Astrocyte (in vitro differentiated cells and primary cell): ENCODE measurements at regions not wholly inside any gene's neighbourhood (a gene's known extent, or its start where the extent isn't known, plus 50 kb on each side); places are given as distances from the start of the nearest gene placed in this dataset.

Source experiments
- DNase-seq: peaks from one replicate; pipeline ENCODE4 v3.0.0-alpha.2; 2010; ENCODE audit warnings: low read depth
- FAIRE-seq: peaks from 2 replicates; lab custom pipeline; 2011; peaks lifted over from hg19 to GRCh38; lab: Jason Lieb, UNC
- H2AFZ ChIP-seq: 2 replicates; pipeline ENCODE4 v1.6.0; 2012; ENCODE audit warnings: low read depth, low read length, inconsistent platforms
- H3K27ac ChIP-seq: 2 replicates; pipeline ENCODE4 v1.5.1; 2011; ENCODE audit warnings: low read depth, low read length, inconsistent platforms
- H3K27me3 ChIP-seq: 2 replicates; pipeline ENCODE4 v1.6.0; 2011; ENCODE audit warnings: low read length, inconsistent platforms; ENCODE audit not compliant: insufficient read depth
- H3K36me3 ChIP-seq: 2 replicates; pipeline ENCODE4 v1.5.1; 2011; ENCODE audit warnings: low read length, inconsistent platforms; ENCODE audit not compliant: insufficient read depth
- H3K4me1 ChIP-seq: 2 replicates; pipeline ENCODE4 v1.5.1; 2011; ENCODE audit warnings: low read length, inconsistent platforms; ENCODE audit not compliant: insufficient read depth
- H3K4me2 ChIP-seq: 2 replicates; pipeline ENCODE4 v1.6.0; 2012; ENCODE audit warnings: low read length, inconsistent platforms
- H3K4me3 ChIP-seq: 2 replicates; pipeline ENCODE4 v1.5.1; 2011; ENCODE audit warnings: low read depth, mild to moderate bottlenecking, low read length, inconsistent platforms; ENCODE audit not compliant: insufficient read depth
- H3K79me2 ChIP-seq: 2 replicates; pipeline ENCODE4 v1.6.0; 2012; ENCODE audit warnings: mild to moderate bottlenecking, low read length, inconsistent platforms; ENCODE audit not compliant: insufficient read depth
- H3K9ac ChIP-seq: 2 replicates; pipeline ENCODE4 v1.6.0; 2012; ENCODE audit warnings: mild to moderate bottlenecking, low read length, inconsistent platforms
- H3K9me3 ChIP-seq: 2 replicates; pipeline ENCODE4 v1.5.1; 2012; ENCODE audit warnings: low read depth, mild to moderate bottlenecking, low read length, inconsistent platforms; ENCODE audit not compliant: insufficient read depth
- H4K20me1 ChIP-seq: 2 replicates; pipeline ENCODE4 v1.6.0; 2012; ENCODE audit warnings: low read length, inconsistent platforms; ENCODE audit not compliant: insufficient read depth
- H3K27ac Mint-ChIP-seq: one replicate; pipeline ENCODE4 v1.8.0; 2021; ENCODE audit warnings: mild to moderate bottlenecking, mixed read lengths; ENCODE audit not compliant: unreplicated experiment
- H3K27me3 Mint-ChIP-seq: one replicate; pipeline ENCODE4 v1.8.0; 2021; ENCODE audit warnings: low read depth, mixed read lengths; ENCODE audit not compliant: unreplicated experiment
- H3K36me3 Mint-ChIP-seq: one replicate; pipeline ENCODE4 v1.8.0; 2021; ENCODE audit warnings: low read depth, mixed read lengths; ENCODE audit not compliant: unreplicated experiment
- H3K4me1 Mint-ChIP-seq: one replicate; pipeline ENCODE4 v1.8.0; 2021; ENCODE audit warnings: low read depth, mixed read lengths; ENCODE audit not compliant: unreplicated experiment
- H3K4me3 Mint-ChIP-seq: one replicate; pipeline ENCODE4 v1.8.0; 2021; ENCODE audit warnings: mild to moderate bottlenecking, moderate library complexity, mixed read lengths; ENCODE audit not compliant: unreplicated experiment
- H3K9me3 Mint-ChIP-seq: one replicate; pipeline ENCODE4 v1.8.0; 2021; ENCODE audit warnings: mild to moderate bottlenecking, mixed read lengths; ENCODE audit not compliant: unreplicated experiment
- EZH2 ChIP-seq: IDR thresholded peaks from 2 replicates; pipeline ENCODE4 v1.6.1; 2012; ENCODE audit warnings: mild to moderate bottlenecking, low read length, inconsistent platforms; ENCODE audit not compliant: insufficient read depth
- TF ChIP-seq, protein P1 (sequence below): IDR thresholded peaks from 2 replicates; pipeline ENCODE4 v1.5.1; 2011; ENCODE audit warnings: low read depth, mild to moderate bottlenecking, inconsistent platforms, low read length, moderate library complexity; ENCODE audit not compliant: insufficient read depth

DNA sequence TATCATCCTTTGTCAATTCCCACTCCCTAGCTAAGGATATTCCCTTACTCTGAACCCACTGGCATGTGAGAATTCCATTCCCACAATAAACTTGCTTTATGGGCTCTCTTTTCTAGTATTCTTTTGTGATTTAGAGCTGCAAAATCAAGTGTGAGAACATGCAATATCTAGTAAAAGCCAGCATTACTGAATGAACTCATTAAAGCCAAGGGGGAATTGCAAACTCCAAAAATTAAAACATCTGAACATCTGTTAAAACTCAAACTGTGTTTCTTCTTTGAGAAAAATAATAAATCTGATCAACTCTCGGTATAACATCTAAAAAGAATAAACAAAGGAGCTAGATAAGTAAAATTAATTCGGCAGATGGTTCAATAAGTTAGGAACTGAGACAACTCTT is 53.1 kb upstream of the MPDZ start:
- H3K9me3 Mint-ChIP-seq, result no peaks in the 10 kb centered on the region
- peaks cover 2% of the 10 kb centered on the region for H3K27me3 Mint-ChIP-seq

DNA sequence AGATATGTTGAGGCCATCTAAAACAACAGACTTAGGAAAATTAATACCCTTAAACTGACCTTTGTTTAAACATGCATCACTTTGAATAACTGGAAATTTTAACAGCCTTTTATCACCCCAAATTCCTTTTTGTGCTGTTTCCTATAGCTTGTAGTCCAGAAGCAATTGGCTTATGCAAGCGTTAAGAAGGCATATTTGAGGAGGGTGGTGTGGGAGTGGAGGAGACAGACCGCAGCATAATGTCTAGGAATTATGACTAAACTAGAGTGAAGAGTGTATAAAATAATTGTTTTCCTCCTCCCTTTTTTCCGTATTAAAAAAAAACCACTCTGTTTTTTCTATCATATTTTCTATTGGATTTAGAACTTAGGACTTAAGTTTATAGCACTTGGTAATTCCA is 51.8 kb upstream of the MPDZ start:
- Histone ChIP-seq H3K79me2 (no peaks in the 10 kb centered on the region), H3K4me1 (no peaks in the 10 kb centered on the region), H3K9me3 (no peaks in the 10 kb centered on the region), H2AFZ (no peak overlapping the region), H3K27ac (no peak overlapping the region), H3K36me3 (no peaks in the 10 kb centered on the region), H4K20me1 (no peaks in the 10 kb centered on the region), H3K9ac (no peak overlapping the region), H3K4me3 (no peak overlapping the region), H3K4me2 (no peak overlapping the region), H3K27me3 (no peaks in the 10 kb centered on the region)
- no peak for FAIRE-seq
- Mint-ChIP-seq H3K27ac (no peak overlapping the region), H3K36me3 (no peaks in the 10 kb centered on the region), H3K27me3 (peaks cover 2% of the 10 kb centered on the region), H3K9me3 (no peaks in the 10 kb centered on the region), H3K4me3 (no peak overlapping the region), H3K4me1 (no peaks in the 10 kb centered on the region)
- TF ChIP-seq, protein P1, sequence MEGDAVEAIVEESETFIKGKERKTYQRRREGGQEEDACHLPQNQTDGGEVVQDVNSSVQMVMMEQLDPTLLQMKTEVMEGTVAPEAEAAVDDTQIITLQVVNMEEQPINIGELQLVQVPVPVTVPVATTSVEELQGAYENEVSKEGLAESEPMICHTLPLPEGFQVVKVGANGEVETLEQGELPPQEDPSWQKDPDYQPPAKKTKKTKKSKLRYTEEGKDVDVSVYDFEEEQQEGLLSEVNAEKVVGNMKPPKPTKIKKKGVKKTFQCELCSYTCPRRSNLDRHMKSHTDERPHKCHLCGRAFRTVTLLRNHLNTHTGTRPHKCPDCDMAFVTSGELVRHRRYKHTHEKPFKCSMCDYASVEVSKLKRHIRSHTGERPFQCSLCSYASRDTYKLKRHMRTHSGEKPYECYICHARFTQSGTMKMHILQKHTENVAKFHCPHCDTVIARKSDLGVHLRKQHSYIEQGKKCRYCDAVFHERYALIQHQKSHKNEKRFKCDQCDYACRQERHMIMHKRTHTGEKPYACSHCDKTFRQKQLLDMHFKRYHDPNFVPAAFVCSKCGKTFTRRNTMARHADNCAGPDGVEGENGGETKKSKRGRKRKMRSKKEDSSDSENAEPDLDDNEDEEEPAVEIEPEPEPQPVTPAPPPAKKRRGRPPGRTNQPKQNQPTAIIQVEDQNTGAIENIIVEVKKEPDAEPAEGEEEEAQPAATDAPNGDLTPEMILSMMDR, result no peak
- no peak for TF ChIP-seq EZH2
- no peak for DNase-seq

More for the DNA sequence above, 53.1 kb upstream of the MPDZ start:
- H3K4me1 Mint-ChIP-seq, result no peaks in the 10 kb centered on the region
- no peak overlapping the region for H3K27ac Mint-ChIP-seq
- no peaks in the 10 kb centered on the region for H3K36me3 ChIP-seq
- no peaks in the 10 kb centered on the region for H3K9me3 ChIP-seq
- TF ChIP-seq EZH2, result no peak
- TF ChIP-seq, protein P1, result no peak
- H2AFZ ChIP-seq, result no peak overlapping the region
- FAIRE-seq (no peak), DNase-seq (no peak)
- no peaks in the 10 kb centered on the region for H3K4me1 ChIP-seq
- H3K4me3 Mint-ChIP-seq, result no peak overlapping the region
- no peaks in the 10 kb centered on the region for H3K79me2 ChIP-seq
- H4K20me1 ChIP-seq, result no peaks in the 10 kb centered on the region
- H3K27me3 ChIP-seq, result no peaks in the 10 kb centered on the region
- no peak overlapping the region for H3K27ac ChIP-seq
- no peaks in the 10 kb centered on the region for H3K36me3 Mint-ChIP-seq
- H3K4me2 ChIP-seq, result no peak overlapping the region
- H3K4me3 ChIP-seq, result no peak overlapping the region
- H3K9ac ChIP-seq, result no peak overlapping the region

GRCh38 chr9:13330396-13331004 is 51.0 kb upstream of the MPDZ start:
- Histone ChIP-seq H3K27me3 (no peaks in the 10 kb centered on the region), H3K4me3 (no peak overlapping the region), H2AFZ (no peak overlapping the region), H3K27ac (no peak overlapping the region), H3K36me3 (no peaks in the 10 kb centered on the region), H3K4me1 (no peaks in the 10 kb centered on the region), H3K4me2 (no peak overlapping the region), H3K79me2 (no peaks in the 10 kb centered on the region), H4K20me1 (no peaks in the 10 kb centered on the region), H3K9ac (no peak overlapping the region), H3K9me3 (no peaks in the 10 kb centered on the region)
- no peak overlapping the region for H3K4me3 Mint-ChIP-seq
- H3K9me3 Mint-ChIP-seq, result no peaks in the 10 kb centered on the region
- no peak for DNase-seq
- TF ChIP-seq EZH2, result no peak
- TF ChIP-seq, protein P1, result no peak
- no peaks in the 10 kb centered on the region for H3K27me3 Mint-ChIP-seq
- FAIRE-seq, result no peak
- H3K36me3 Mint-ChIP-seq, result no peaks in the 10 kb centered on the region
- H3K27ac Mint-ChIP-seq, result no peak overlapping the region
- no peaks in the 10 kb centered on the region for H3K4me1 Mint-ChIP-seq
